ENCODE measurements at regions not wholly inside any gene's neighbourhood (a gene's known extent, or its start where the extent isn't known, plus 50 kb on each side); places are given as distances from the start of the nearest gene placed in this dataset.

DNA sequence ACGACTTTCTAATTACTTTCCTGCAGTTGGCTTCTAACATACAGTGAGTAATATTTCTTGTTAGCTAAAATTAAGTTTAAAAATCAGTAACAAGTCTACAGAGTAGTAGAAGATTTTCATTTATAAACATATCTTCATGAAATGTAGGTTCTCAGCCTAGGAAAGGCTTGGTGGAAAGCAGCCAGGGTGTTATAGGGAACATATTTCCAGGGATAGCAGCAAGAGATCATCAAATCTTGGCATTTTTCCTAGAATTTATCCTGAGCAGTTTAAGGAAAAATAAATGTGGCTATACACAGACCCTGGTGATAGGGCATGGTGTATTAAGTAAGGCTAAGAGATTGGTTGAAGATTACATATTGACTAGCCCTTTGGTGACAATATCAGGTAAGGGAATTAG, 203.5 kb upstream of the NEGR1 start:
- TF ChIP-seq EZH2 (IDR thresholded peaks at IDR 0.05) (no peak), POLR2AphosphoS5 (IDR thresholded peaks at IDR 0.05; ENCODE audit: borderline replicate concordance, low read depth, low read length) (no peak), FOXP2 (optimal IDR thresholded peaks at IDR 0.05; ENCODE audit: control extremely low read depth, extremely low read length, insufficient read depth) (no peak)
